AG04450 (cell line): ENCODE measurements at regions not wholly inside any gene's neighbourhood (a gene's known extent, or its start where the extent isn't known, plus 50 kb on each side); places are given as distances from the start of the nearest gene placed in this dataset.

Experiments
- CTCF ChIA-PET: fragments of 300-600, 350-600 bp; formaldehyde crosslinking; extraction: SDS; loops from one replicate; lab custom pipeline; 2022; ENCODE audit warnings: antibody characterized with exemption, inconsistent platforms; lab: Charles Lee
- POLR2A ChIA-PET: fragments of 350-600 bp; formaldehyde crosslinking; extraction: SDS; loops from one replicate; lab custom pipeline; 2021; ENCODE audit warnings: antibody characterized with exemption, inconsistent platforms; lab: Yijun Ruan, JAX
- DNase-seq: peaks from one replicate; pipeline ENCODE4 v3.0.0-alpha.2; 2011; ENCODE audit warnings: low read depth, low spot score
- H3K27ac ChIP-seq: one replicate; pipeline ENCODE4 v1.5.1; 2012; ENCODE audit warnings: low read depth, low read length, control low read depth
- H3K27me3 ChIP-seq: one replicate; pipeline ENCODE4 v1.6.0; 2012; ENCODE audit warnings: low read length; ENCODE audit not compliant: control insufficient read depth, insufficient read depth
- H3K4me3 ChIP-seq: 2 replicates; pipeline ENCODE4 v1.5.1; 2011; ENCODE audit warnings: mild to moderate bottlenecking, low read depth, low read length, control low read depth
- H3K9me3 ChIP-seq: 2 replicates; pipeline ENCODE4 v1.5.1; 2012; ENCODE audit warnings: low read length; ENCODE audit not compliant: control insufficient read depth, insufficient read depth
- CTCF ChIP-seq: IDR thresholded peaks from 2 replicates; pipeline ENCODE4 v1.5.1; 2011; ENCODE audit warnings: low read depth, low read length, control low read depth, inconsistent platforms

GRCh38 chr20:48358176-48359054 lies 469.4 kb downstream of the PREX1 start:
- TF ChIP-seq CTCF = no peak
- DNase-seq = no peak
- H3K27ac ChIP-seq = no peak overlapping the region
- ChIA-PET POLR2A (no interaction called here), CTCF (no interaction called here)
- H3K27me3 ChIP-seq = peaks cover 5% of the 10 kb centered on the region
- H3K9me3 ChIP-seq = no peaks in the 10 kb centered on the region; the same call in 1 of the 2 replicates
- no peak overlapping the region for H3K4me3 ChIP-seq

GRCh38 chr20:48357714-48358113 lies 470.1 kb downstream of the PREX1 start:
- no peak for TF ChIP-seq CTCF
- no peak overlapping the region for H3K4me3 ChIP-seq
- no peak overlapping the region for H3K27ac ChIP-seq
- no peak for DNase-seq
- no peaks in the 10 kb centered on the region; the same call in 1 of the 2 replicates for H3K9me3 ChIP-seq
- peaks cover 8% of the 10 kb centered on the region for H3K27me3 ChIP-seq
- POLR2A ChIA-PET = no interaction called here
- CTCF ChIA-PET = no interaction called here

- no peak overlapping the region for H3K27ac ChIP-seq
- TF ChIP-seq CTCF = no peak
- POLR2A ChIA-PET = no interaction called here
- no peak overlapping the region for H3K4me3 ChIP-seq
- peaks cover 8% of the 10 kb centered on the region for H3K27me3 ChIP-seq
- no peak for DNase-seq
- CTCF ChIA-PET = no interaction called here
- H3K9me3 ChIP-seq = no peaks in the 10 kb centered on the region
Measured at GRCh38 chr20:48354903-48355302, 472.9 kb downstream of the PREX1 start.

- Histone ChIP-seq H3K4me3 (no peak overlapping the region), H3K9me3 (no peaks in the 10 kb centered on the region), H3K27me3 (peaks cover 8% of the 10 kb centered on the region), H3K27ac (no peak overlapping the region)
- POLR2A ChIA-PET = no interaction called here
- DNase-seq = no peak
- TF ChIP-seq CTCF = no peak
- CTCF ChIA-PET = no interaction called here
Measured at GRCh38 chr20:48354320-48354876, 473.4 kb downstream of the PREX1 start.

- CTCF ChIA-PET = no interaction called here
- peaks cover 13% of the 10 kb centered on the region for H3K27me3 ChIP-seq
- no peaks in the 10 kb centered on the region for H3K9me3 ChIP-seq
- no peak overlapping the region for H3K4me3 ChIP-seq
- H3K27ac ChIP-seq = no peak overlapping the region
- no peak for TF ChIP-seq CTCF
- DNase-seq = no peak
- POLR2A ChIA-PET = no interaction called here
Measured at GRCh38 chr20:48352628-48353027, 475.2 kb downstream of the PREX1 start.
